Rectal smooth muscle tissue (tissue), 1 donor: ENCODE measurements at regions not wholly inside any gene's neighbourhood (a gene's known extent, or its start where the extent isn't known, plus 50 kb on each side); places are given as distances from the start of the nearest gene placed in this dataset.

Experiments used
- H3K27ac ChIP-seq: one replicate; pipeline ENCODE4 v1.7.0; 2013; ENCODE audit warnings: low read depth, low read length, inconsistent platforms
- H3K27me3 ChIP-seq: one replicate; pipeline ENCODE4 v1.7.0; 2013; ENCODE audit warnings: low read length; ENCODE audit not compliant: control insufficient read depth, insufficient read depth
- H3K36me3 ChIP-seq: one replicate; pipeline ENCODE4 v1.7.0; 2013; ENCODE audit warnings: low read length; ENCODE audit not compliant: control insufficient read depth, insufficient read depth
- H3K4me1 ChIP-seq: one replicate; pipeline ENCODE4 v1.7.0; 2013; ENCODE audit warnings: low read length; ENCODE audit not compliant: control insufficient read depth, insufficient read depth
- H3K4me3 ChIP-seq: one replicate; pipeline ENCODE4 v1.7.0; 2013; ENCODE audit warnings: low read length
- H3K9ac ChIP-seq: one replicate; pipeline ENCODE4 v1.7.0; 2013; ENCODE audit warnings: low read length

DNA sequence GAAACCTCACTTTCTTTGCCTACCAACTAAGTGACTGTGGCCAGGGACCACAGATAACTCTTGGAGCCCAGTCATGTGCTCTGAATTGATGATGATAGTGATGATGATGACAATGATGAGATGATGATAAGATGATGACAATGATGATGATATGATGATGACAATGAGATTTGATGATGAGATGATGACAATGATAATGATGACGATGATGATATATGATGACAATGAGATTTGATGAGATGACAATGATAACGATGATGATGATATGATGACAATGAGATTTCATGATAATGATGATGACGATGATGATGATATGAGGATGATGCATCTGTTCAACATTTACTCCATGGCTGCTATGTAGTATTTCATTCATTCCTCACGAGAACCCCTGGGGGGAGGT is 213.0 kb downstream of the ERCC6L2 start:
- no peak overlapping the region for H3K4me3 ChIP-seq
- H3K27me3 ChIP-seq: no peaks in the 10 kb centered on the region
- no peak overlapping the region for H3K9ac ChIP-seq
- no peak overlapping the region for H3K27ac ChIP-seq
- H3K4me1 ChIP-seq: no peaks in the 10 kb centered on the region
- no peaks in the 10 kb centered on the region for H3K36me3 ChIP-seq

DNA sequence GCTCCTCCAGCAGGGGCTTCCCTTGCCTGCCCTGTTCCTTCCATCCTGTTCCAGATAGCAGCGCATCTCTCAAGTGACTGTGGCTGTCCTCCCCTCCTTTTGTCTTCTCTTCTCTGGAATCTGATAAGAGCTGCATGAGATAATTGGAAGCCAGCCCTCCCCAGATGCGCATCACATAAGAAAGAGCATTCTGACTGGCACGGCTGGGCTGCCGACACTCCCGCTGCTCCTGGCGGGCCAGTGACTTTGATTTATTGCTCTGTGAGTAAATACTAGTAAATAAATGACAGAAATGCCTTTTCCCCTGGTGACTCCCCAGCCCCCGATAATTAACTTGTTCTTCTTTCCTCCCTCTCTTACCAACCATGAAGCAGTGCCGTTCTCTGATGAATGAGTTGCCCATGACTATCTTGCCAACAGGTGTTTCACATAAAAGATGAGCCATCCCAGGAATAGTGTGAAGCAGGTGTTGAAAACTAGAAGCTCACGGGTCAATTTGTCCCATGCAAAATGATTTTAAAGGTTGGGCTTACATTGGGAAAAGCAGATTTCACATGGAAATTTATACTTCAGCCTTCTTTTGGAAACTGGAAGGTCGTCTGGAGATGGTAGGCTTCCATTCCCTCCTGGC is 212.3 kb downstream of the ERCC6L2 start:
- no peak overlapping the region for H3K9ac ChIP-seq
- H3K36me3 ChIP-seq: no peaks in the 10 kb centered on the region
- H3K4me1 ChIP-seq: no peaks in the 10 kb centered on the region
- no peaks in the 10 kb centered on the region for H3K27me3 ChIP-seq
- H3K4me3 ChIP-seq: no peak overlapping the region
- H3K27ac ChIP-seq: no peak overlapping the region

DNA sequence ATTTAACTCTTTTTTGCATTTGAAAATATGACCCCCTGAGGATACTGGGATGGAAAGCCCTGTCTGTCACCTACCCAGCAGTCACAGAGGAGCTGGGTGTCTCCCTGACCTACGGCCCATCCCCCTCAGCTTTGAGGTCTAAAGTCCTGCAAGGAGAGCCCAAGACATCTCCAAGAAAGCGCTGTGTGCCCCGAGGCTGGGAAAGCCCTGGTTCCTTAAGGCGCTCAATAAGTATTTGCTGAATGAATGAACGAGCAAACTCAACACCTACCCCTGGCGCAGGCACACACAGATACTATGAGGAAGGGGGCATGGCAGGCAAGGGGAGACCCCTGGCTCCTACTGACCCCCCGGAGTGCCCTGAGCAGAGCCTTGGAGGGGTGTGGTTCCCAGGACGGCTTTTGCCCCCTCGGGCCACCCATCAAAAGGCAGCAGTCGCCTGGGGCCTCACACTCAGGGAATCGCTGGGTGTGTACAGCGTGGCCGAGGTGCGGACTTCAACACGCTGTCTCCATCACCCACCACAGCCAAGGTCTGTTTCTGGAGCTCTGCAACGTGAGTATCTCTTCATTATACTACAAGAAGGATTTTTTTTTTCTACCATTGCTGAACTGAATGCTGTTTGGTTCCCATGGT is 211.6 kb downstream of the ERCC6L2 start:
- H3K4me1 ChIP-seq: no peaks in the 10 kb centered on the region
- no peak overlapping the region for H3K4me3 ChIP-seq
- no peaks in the 10 kb centered on the region for H3K36me3 ChIP-seq
- H3K27me3 ChIP-seq: no peaks in the 10 kb centered on the region
- no peak overlapping the region for H3K27ac ChIP-seq
- no peak overlapping the region for H3K9ac ChIP-seq

DNA sequence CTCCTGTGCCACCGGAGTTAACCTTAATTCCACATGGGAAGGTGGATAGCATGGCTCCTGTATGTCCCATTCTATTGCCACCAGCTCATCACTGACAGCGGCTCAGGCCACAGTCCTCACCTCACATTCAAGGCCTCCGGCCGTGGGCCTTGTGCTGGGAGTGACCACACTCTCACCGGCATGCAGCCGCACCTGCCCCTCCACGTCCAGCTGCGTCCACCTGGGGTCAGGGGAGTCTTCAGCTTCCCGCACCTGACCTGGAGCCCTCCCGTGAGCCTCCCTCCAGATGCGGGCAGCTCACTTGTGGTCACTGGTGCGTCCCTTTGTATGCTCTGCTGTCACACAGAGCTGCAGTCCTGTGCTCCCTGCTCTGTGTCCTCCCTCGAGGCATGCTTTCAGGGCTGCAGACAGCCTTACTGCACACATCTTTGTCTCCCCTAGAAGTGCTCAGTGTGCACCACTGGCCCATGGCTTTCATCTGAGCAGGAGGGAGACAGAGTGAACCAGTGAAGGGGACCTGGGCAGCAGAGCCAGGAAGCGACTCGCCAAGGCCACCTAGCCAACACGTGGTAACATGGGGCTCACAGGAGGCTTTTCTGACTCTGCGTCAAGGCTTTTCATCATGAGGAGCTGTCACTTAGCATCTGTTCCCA is 210.1 kb downstream of the ERCC6L2 start:
- Histone ChIP-seq H3K36me3 (no peaks in the 10 kb centered on the region), H3K27ac (no peak overlapping the region), H3K4me1 (peaks cover 2% of the 10 kb centered on the region), H3K4me3 (no peak overlapping the region), H3K27me3 (no peaks in the 10 kb centered on the region), H3K9ac (no peak overlapping the region)

DNA sequence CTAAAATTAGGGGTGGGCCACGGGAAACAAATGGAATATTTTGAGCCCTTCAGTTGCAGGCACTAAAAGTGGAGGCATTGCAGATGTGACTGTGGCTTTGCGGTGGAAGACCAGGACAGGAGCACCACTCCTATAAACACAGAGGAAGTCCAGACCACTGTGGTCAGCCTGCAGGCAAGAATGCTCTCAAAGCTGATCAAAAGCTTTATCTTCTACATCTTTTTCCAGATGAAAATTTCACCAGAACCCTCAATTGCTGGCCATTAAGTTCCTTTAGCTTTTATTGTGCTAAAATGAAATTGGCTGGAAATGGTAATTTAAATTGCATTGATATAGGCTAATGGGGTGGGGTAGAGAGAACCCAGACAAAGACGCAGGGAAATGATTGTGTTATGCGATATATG is 208.8 kb downstream of the ERCC6L2 start:
- Histone ChIP-seq H3K36me3 (no peaks in the 10 kb centered on the region), H3K4me1 (peaks cover 12% of the 10 kb centered on the region), H3K27ac (no peak overlapping the region), H3K4me3 (no peak overlapping the region), H3K9ac (no peak overlapping the region), H3K27me3 (no peaks in the 10 kb centered on the region)

DNA sequence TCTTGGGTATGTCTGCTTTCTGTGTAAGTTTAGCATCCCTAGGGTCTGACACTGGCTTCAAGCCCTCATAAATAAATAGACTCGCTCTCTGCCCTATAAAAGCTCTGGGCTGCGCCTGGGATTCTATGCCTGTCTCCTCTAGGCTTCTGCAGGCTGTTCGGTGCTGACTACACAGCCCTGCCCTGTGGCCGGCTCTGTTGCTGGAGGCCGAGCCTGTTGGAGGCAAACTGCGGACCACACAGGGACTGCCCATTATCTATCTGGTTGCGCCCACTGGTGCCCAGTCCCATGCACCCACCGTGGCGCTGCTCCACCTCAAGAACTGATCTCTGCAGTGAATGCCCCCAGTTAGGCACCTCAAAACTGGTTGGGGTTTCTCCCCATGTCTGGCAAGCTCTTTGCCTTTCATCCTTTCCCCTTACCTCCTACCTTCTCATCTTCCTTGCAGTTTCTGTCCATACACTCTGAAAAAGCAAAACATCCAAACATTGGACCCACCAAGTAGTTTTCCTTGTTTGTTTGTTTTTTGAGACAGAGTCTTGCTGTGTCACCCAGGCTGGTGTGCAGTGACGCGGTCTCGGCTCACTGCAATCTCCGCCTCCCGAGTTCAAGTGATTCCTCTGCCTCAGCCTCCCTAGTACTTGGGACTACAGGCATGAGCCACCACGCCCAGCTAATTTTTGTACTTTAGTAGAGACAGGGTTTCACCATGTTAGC is 207.2 kb downstream of the ERCC6L2 start:
- Histone ChIP-seq H3K36me3 (no peaks in the 10 kb centered on the region), H3K9ac (no peak overlapping the region), H3K4me1 (peaks cover 12% of the 10 kb centered on the region), H3K27ac (no peak overlapping the region), H3K27me3 (no peaks in the 10 kb centered on the region), H3K4me3 (no peak overlapping the region)

DNA sequence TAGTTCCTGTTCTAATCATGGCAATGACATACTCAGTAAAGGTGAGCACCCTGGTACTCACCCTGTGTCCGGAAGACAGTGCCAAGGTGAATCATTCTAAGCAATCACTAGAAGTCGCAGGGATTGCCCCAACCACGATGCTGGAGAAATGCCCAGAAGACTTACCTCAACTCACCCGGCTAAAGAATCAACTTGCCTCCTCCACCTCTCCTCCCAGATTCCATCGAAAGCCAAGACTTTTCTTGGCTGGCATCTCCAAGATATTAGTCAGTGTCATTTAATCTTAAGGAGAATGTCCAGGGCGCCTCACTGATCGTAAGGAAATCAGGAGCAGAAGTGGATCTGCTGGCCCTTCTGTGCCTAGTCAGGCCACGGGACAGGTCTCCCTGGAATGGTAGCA is 204.9 kb downstream of the ERCC6L2 start:
- H3K27me3 ChIP-seq: no peaks in the 10 kb centered on the region
- no peak overlapping the region for H3K27ac ChIP-seq
- H3K4me1 ChIP-seq: peaks cover 12% of the 10 kb centered on the region
- H3K4me3 ChIP-seq: no peak overlapping the region
- H3K36me3 ChIP-seq: no peaks in the 10 kb centered on the region
- no peak overlapping the region for H3K9ac ChIP-seq

DNA sequence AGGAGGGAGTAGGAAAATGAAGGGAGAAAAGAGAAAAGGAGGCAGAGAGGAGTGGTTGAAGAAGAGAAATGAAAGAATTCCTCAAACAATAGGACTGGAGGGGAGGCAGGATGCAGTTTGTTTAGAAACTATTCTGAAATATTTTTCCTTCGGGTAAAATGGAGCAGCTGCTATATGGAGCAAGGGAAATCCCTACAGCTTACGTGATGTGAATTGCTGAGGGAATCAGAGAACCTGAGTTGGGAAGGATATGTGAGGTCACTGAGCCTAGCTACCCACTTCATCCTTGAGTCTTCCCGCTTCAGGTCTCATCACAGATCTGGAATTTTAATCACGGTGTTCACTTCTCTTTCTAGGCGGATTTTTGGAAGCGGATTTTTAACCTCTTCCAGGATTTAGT is 204.3 kb downstream of the ERCC6L2 start:
- Histone ChIP-seq H3K27ac (peak overlapping the region; percentile 33), H3K36me3 (no peaks in the 10 kb centered on the region), H3K9ac (no peak overlapping the region), H3K4me1 (peaks cover 12% of the 10 kb centered on the region), H3K27me3 (no peaks in the 10 kb centered on the region), H3K4me3 (no peak overlapping the region)

DNA sequence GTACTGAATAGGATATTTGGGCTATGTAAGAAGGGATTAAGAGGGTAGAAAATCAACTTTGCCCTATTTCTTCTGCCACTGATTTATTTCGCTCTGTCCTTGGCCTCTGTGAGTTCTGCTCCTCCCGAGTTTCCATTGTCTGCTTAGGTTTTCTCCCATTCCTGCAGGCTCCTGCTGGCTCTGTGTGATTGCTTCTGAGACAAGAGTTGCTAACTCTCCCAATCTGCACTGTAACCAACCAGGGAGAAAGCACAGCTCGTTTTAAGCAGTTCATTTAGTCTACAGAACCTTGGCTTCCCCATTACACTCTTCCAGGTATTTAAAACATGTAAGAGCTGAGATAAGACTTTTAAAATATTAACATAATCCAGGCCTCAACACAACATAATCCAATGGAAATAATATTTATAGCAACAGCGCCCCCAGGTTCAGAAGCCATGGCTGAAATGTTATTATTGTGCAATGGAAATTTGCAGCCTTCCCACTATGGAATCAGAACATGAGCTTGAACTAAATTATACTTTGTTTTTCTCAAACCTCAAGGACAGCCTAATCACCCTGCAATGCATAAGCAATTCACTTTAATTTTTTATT is 203.5 kb downstream of the ERCC6L2 start:
- H3K27ac ChIP-seq: no peak overlapping the region
- H3K4me1 ChIP-seq: peaks cover 12% of the 10 kb centered on the region
- H3K4me3 ChIP-seq: no peak overlapping the region

DNA sequence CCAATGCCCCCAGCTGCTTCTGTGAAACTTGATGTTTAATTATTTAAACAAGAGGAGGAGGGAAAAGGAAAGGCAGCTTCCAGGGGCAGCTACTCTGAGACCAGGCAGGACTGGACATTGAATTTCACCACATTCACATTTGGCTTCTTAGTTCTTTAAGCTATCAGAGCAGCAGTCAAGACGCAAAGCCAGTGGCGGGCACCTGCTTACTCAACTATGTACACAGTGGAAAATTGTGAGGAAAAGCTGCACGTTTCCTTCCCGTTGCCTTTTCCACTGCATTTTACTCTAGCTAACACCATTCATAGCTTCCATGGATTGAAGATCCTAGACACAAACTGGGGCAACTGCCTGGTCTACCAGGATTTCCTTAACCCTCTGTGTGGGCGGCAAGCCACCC is 200.3 kb downstream of the ERCC6L2 start:
- no peak overlapping the region for H3K27ac ChIP-seq
- H3K36me3 ChIP-seq: no peaks in the 10 kb centered on the region
- H3K4me1 ChIP-seq: peaks cover 12% of the 10 kb centered on the region
- no peaks in the 10 kb centered on the region for H3K27me3 ChIP-seq
- no peak overlapping the region for H3K4me3 ChIP-seq
- H3K9ac ChIP-seq: no peak overlapping the region

More for the DNA sequence above, 203.5 kb downstream of the ERCC6L2 start:
- no peaks in the 10 kb centered on the region for H3K27me3 ChIP-seq
- no peaks in the 10 kb centered on the region for H3K36me3 ChIP-seq
- H3K9ac ChIP-seq: no peak overlapping the region

DNA sequence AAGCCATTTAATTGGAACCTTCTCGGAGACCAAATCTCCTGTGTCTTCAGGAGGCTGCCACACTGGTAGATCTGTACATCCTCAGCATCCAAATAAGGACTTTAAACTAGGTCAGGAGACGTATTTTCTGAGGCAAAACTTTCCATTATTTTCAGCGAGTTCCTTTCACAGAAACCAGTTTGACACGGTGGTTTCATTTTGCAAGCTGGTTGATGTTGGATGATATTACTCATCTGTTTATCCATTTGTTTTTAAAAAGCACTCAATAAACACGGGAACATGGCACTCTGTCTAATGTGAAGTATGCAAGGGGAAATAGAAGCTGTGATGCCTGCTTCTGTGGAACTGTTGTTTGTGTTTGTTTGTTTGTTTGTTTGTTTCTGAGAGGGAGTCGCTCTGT is 199.6 kb downstream of the ERCC6L2 start:
- Histone ChIP-seq H3K9ac (no peak overlapping the region), H3K4me3 (no peak overlapping the region), H3K27ac (no peak overlapping the region), H3K4me1 (peaks cover 5% of the 10 kb centered on the region), H3K27me3 (no peaks in the 10 kb centered on the region), H3K36me3 (no peaks in the 10 kb centered on the region)
